Pulmonary artery endothelial cell (primary cell): ENCODE measurements at regions not wholly inside any gene's neighbourhood (a gene's known extent, or its start where the extent isn't known, plus 50 kb on each side); places are given as distances from the start of the nearest gene placed in this dataset.

ENCODE experiments used
- DNase-seq: peaks from one replicate; pipeline ENCODE4 v3.0.0-alpha.2; 2011; ENCODE audit warnings: low read depth, low spot score

DNA sequence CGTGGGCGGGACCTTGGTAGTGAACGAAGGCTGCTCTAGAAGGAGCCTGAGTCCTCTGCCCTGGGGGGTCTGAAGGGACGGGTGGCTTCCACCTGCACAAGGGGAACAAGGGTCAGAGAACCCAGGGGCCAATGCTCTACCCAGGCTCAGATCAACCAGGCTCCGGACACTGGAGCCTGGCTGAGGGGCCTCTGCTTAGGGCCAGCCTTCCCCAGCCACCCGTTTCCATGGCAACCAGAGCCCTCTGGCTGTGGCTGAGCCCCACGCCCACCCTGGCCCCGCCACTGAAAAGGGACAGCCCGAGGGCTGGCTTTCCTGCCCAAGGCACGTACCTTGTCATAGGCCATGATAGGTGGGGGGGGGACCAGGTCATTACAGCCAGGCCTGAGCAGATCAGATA lies 724.6 kb downstream of the PTPRU start:
- no peak for DNase-seq

DNA sequence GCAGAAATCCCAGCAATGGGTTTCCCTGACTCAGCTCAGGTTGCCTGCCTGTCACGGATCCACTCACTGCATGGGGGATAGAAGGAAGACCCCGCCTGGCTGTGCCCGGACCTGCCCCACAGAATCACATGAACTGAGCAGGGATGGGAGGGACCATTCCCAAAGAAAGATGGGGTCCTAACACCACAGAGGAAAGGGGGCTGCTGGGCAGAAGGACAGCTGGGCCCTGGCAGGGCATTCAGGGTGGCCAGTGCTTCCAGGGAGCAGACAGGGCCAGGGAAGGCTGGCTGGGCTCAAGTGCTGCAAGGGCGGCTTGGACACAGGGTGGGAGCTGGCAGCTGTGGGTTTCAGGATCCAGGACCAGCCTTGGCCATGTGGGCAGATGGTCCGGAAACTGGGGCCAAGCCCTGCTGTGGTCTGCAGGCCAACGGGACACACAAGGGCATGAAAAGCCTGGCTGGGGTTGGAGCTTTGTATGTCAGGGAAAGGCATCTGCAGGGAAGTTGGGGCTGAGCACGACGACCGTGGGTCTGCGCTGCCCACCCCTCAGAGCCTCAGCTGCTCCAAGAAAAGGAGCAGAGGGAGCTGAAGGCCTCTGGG lies 723.9 kb downstream of the PTPRU start:
- DNase-seq = no peak

DNA sequence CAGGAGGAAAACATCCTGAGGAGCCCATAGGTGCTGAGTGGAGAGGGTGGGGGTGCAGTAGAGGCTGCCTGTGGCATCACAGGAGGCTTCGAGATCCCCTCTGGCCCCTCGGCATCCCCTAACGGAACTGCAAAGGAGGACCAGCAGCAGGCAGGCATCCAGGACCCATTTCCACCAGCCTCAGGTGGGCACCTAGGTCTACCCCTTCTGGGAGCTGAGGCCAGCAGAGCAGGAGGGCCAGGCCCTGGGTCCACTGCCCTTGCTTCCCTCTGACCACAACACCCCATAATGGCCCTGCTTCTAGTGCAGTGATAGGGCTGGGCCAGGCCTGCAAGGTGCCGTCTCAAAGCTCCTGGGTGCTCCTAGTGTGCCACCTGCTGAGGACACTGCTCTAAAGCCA lies 723.0 kb downstream of the PTPRU start:
- DNase-seq = no peak

DNA sequence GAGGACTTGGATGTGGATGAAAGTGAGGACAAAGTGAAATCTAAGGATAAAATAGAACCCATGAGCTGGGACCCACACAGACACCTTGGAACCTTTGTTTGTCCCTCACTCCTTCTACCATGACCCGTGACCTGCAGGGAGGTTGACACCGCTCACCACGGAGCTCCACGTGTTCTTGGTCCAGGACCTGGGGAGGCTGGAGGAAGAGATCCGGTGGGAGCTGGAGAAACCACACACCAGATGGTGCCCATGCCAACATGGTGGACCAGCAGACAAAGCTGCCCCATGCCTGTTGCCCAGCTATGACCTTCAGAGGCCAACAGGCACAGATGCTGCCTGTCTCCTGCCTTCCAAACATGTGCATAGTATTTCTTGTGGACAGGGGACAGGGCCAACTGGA lies 721.9 kb downstream of the PTPRU start:
- no peak for DNase-seq

DNA sequence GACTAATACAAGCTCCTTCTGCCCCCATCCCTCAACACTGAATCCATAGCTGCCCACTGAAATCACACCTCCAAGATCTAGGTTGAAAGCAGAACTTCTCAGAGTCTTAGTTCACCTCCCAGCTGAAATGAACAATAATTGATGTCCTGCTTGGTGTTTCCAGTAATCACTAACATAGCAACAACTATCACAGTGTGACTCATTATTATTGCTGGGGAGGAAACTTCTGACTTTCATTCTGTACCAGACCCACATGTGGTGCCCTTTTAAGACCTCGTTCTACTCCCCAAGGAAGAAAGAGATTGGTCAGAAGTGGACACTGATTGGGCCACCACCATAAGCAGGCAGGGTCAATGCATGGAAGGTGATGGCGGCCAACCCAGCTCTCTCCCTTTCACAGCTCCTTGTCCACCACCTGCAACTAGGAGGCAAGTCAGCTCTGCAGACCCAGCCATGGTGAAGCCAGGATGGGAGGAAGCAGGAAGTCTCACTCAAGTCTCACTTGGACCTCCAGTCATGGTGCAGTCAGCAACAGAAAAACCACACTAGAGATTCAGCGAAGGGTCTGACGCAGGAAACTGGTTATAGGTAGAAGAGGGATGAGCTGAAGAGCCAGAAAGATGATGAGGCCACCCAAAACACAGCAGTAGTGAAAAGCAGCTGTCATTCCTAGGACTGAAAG lies 720.2 kb downstream of the PTPRU start:
- no peak for DNase-seq

DNA sequence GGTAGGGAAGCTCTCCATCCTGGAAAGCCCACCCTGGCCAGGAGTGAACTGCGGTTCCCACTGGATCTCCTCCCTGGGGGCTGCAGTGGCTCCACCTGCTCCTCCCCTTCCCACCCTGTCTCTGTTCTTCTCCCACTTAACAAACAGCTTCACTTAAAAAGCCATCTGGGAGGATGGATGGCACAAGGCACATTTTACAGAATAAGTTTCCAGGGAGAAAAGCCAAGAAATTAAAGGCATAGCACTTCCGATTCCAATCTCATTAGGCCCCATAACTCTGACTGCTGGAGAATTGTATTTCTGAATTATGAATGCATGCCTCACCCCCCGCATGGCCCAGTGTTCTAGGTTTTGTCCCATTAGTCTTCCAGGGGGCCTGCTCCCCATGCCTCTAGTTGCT lies 718.3 kb downstream of the PTPRU start:
- no peak for DNase-seq

DNA sequence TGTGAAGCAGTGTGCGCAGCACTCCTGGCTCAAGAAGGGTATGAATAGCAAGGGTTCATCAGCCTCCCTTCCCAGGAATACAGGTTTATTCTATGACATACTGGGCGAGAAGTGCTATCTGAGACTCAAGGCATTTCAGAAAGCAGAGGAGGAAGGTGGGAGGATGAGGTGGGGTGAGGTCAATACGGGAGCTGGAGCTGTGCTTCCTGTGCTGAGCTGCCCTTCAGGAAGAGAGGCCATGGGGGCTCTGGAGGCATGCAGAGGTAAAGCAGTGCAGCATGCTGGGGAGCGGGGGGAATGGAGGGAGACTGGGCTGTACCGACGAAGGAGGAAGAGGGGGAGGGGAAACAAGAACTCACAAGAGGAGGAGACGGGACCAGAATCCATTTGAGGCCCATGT lies 717.6 kb downstream of the PTPRU start:
- DNase-seq = no peak

DNA sequence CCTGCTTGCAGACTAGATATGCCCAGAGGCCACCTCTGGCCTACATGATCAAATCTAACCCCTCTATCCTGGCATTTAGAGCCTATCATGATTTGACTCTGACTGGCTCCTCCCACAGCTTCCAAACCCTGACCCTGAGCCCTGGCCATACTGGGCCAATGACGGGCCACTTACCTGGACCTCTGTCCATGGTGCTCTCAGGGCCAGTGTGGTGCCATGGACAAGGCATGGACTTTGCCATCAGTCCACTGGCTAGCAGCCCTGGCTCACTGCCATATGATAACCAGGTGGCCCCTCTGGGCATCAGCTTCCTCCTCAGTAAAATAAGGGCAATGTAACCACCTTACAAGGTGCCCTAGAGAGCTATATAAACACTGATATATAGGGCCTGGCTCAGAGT lies 713.4 kb downstream of the PTPRU start:
- no peak for DNase-seq

DNA sequence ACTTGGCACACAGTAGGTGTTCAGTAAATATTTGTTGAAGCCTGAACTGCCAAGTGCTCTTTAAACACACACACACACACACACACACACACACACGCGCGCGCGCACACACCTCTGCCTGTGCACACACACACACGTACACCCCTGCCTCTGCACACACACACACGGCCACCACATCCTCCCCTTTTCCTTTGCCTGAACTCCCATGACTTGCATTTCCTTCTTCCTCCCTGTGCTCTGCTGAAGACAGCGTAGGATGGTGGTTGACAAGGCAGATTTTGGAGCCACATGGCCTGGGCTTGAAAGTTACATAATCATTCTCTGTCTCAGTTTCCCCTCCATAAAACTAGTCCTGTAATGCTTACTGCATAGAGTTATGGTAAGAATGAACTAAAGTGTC lies 712.3 kb downstream of the PTPRU start:
- DNase-seq = no peak

DNA sequence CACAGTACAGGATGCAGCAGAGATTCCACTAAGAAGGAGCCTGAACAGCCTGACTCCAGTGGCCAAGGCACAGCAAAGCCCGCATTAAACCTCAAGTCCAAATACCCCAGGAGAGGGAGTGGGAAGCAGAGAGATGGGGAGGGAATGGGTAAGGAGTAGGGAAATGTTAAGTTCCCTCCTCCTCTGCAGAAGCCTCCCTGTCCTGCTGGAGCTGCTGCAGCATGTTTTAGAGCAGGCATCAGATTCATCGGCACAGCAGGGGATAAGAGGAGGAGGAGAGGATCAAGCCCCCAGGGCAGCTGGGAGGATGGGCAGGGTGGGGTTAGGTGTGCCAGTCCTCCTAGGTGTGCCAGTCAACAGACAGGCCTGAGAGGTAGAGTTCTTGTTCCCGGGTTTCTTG lies 709.7 kb downstream of the PTPRU start:
- DNase-seq = no peak

DNA sequence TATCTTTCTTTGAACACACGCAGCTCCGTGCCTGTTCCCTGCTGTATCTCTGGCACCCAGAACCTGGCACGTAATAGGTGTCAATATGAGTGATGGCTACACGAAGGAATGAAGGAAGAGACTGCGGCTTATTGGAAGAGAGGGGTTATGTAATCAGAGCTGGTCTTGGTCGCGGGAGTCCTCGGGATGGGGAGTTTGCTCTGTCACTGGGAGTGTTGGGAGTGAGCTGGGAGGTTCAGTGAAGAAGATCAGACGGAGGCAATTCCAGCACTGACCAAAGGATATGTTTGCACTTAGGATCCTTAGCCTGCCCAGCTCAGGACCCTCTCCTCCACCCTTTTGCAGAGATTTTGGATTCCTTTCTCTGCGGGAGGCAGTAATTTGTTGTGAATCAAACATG lies 709.1 kb downstream of the PTPRU start:
- no peak for DNase-seq

DNA sequence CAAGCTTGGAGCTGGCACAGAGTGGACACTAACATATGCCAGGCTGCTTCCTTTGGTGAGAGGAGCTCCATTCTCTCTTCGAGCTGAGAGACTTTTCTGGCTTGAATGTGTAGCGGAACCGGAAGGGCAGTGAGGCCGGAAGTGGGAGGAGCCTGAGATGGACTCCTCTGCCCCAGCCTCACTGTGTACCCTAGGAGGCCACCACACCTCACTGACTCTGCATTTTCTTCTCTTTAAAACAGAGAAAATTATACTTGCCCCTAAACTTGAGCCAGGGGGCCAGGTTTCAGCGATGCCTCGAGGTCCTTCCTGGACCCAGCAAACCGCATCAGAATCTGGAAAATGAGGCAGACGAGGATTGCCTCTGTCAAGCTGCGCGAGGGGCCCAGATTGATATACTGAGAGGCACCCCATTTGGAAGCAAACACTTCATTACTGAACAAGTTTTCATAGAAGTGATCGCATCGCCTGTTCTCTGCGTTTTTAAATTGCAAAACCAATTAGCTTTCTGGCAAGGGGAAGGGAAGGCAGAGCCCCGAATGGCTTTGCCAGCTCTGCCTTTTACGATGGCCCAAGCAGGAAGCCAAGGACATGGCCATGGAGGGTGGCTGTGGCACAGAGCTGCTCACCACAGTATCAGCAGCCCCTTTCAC lies 708.1 kb downstream of the PTPRU start:
- no peak for DNase-seq

DNA sequence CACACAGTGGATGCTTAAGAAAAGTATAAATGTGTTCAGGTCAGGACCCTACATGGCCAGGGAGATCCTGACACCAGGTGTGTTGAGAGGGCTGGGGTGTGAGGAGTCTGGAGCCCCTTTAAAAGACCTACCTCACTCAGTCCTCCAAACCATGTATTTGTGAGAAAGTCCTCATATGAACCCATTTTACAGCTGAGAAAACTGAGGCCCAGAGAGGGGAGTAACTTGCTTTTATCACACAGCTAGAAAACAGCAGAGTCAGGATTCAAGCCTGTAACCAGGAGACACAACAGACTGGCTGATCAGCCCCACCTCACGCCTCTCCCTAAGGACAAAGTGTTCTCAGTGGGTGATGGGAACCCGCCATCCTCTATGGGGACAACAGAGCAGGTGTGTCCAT lies 706.7 kb downstream of the PTPRU start:
- no peak for DNase-seq

DNA sequence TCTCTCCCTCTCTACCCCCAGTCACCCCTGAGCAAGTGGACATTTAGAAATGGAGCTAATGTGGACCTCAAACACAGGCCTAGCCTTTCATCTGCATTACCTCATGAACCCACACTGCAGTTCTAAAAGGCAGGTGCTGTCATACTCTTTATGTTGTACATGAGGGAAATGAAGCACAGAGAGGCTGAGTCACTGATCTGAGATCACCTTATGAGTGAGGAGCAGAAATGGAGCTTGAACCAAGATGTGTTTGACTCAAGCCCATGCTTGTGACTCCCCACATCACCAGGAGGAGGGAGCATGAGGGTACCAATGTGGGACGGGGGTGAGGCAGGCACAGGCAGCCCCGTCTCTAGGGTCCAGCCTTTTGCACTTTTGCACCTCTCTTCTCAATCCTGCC lies 702.8 kb downstream of the PTPRU start:
- DNase-seq = no peak

DNA sequence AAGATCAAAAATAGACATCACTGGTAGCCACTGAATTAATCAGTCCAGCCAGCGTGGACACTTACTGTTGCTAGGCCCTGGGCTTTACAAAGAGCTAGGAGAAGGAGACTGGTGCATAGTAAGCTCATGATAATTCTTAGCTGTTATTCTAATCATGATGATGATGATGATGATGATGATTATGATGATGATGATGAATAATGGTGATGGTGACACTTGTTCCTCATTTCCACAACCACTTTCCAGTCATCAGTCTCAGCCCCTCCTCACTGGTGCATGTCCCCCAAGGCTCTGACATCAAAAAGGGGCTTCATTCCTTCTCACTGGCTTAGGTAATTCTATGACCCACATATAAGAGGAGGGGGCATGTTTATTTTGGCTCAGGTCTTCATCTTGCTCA lies 701.0 kb downstream of the PTPRU start:
- no peak for DNase-seq

DNA sequence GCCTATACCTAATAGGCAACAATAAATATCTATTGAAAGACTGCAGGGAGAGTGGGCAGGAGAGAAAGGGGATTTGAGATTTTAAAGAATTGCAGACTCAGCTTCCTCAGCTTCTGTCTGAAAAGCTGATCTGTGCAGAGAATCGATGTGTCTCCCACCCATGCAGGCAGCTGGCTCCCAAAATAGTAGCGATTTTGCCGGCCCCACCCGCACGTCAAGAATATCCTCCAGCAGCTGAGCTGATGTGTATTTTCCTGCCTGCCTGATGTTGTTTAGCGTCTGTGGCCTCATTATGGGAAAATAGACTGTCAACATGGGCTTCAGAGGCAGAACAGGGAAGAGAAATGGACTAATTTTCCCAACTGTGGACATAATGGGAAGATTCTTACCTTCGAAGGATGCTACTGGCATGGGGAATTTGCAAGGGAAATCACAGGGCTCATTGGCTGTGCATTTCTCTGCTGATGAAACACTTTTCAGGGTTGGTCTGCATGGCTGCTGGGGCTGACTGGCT lies 699.8 kb downstream of the PTPRU start:
- no peak for DNase-seq

DNA sequence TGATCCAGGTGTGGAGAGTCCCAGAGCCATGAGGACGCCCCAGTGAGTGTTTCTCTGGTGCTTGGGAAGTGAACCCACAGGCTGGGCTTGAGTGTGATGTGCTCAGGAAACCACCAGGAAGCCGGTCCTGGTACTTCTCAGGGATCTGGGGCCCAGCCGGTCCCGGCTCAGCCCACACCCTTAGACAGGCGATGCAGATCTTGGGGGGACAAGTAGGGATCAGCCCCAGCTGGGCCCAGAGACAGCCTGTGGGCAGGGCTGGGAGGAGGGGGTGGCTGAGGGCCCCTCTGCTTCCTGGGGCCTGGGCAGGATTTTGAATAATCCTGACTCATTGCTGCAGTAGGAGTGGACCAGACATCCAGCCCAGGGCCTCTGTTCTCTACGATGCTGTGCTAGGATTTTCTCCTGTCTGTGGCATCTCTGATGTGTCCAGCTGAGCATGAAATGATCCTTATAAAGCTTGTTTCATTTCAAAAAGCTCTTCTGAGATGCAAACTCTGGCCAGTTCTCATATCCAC lies 698.0 kb downstream of the PTPRU start:
- DNase-seq = no peak

DNA sequence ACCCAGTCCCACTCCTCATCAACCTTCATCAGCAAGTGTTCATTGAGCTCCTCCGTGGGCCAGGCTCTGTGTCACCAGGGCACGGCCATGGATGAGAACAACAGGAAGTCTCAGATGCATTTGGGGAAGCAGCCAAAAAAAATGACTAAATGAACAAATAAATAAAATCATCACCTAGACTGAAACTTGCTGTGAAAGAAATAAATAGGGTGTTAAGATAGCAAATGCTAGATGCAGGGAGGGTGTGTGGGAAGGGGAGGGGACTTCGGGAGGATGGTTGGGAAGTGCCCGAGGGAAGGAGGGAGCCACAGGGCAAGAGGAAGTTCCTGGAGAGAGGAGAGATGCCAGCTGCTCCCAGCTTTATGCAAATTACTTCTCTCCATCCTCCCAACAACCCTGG lies 696.7 kb downstream of the PTPRU start:
- no peak for DNase-seq

DNA sequence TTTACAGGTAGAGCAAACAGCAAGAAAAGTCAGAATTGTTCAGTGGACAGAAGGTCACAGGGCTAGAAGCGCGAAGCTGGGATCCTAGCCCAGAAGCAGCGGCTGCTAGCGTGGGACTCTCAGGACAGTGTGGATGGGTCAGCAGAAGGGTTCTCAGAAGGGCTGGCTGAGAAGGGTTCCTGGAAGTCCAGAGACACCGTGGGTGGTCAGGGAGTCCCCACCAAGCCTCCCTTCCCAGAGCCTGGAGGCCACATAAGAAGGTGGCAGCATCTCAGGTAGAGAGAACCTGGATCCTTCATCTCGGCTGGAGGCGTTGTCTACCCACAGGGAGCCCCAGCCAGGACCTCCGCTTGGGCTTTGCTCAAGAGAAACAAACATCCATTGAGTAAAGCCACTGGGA lies 696.3 kb downstream of the PTPRU start:
- no peak for DNase-seq

DNA sequence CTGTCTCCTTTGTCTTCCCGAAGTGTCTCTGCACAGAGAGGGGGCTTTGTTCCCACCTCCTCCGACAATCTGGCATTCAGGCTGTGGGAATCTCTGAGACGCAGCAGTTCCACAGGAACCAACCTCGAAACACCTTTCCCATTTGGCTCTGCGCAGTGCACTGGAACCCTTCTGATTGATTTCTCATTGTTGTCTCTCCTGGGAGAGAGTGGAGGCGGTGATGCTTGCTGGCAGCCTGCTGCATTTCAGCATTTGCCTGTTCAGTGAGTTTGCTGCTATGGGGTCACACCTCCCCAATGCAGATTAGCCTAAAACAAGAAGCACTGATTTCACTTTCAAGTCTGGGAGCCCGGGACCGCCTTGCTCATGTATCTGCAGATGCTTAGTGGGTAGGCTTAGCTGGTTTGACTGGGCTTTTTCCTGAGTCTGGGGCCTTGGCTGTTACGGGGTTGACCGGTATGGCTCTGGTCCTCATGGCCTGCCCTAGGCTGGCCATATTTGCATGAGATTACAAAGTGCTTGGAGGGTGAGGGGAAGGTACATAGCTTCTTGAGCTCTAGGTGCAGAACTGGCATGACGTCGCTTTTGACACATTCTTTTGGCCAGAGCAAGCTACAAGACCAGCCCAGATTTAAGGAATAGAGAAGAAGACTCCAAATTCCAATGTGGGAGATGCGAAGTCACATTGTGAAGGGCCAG lies 695.3 kb downstream of the PTPRU start:
- DNase-seq = no peak

DNA sequence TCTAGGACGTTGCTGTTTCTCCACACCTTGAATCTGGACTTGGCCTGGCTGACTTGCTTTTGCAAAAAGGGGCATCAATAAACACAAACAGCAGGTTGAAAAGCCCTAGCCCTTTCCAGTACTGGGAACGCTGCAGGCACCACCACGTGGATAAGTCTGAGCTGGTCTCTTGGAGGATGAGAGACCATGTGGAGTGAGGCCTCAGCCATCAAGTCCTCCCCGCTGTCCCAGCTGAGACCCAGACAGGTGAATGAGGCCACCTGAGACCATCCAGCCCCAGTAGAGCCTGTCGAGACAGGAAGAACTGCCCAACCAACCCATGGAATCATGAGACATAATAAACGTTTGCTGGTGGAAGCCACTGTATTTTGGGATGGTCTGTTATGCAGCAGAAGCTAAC lies 688.7 kb downstream of the PTPRU start:
- DNase-seq = no peak

DNA sequence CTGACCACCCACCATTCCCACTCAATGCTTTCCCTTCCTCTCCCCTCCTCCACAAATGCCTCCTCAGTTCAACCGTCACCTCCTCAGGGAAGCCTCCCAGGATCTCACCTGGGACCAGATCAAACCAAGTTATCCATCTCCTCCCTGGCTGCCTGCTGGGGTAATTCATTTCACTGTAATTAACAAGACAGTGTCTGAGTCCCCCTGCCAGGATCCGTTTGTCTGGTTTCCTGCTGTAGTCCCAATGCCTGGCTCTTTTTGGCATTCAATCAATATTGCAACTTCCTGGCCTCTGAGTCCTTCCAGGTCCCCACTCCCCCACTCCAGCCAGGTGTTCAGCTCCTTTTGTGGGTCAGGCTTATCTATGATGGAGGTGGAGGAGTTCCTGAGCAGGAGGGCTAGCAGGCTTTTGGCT lies 687.7 kb downstream of the PTPRU start:
- DNase-seq = no peak
